Trophoblast cell (in vitro differentiated cells and primary cell): ENCODE measurements at regions not wholly inside any gene's neighbourhood (a gene's known extent, or its start where the extent isn't known, plus 50 kb on each side); places are given as distances from the start of the nearest gene placed in this dataset.

Source experiments
- DNase-seq, 2 donors: peaks; one replicate each; pipeline ENCODE4 v3.0.0-alpha.2; 2016
- H2AFZ ChIP-seq: 2 replicates; pipeline ENCODE4 v1.6.1; 2013; ENCODE audit warnings: low read length, moderate library complexity, mild to moderate bottlenecking; ENCODE audit not compliant: insufficient read depth, poor library complexity
- H2AK5ac ChIP-seq: 2 replicates; pipeline ENCODE4 v1.6.1; 2013; ENCODE audit warnings: mild to moderate bottlenecking, low read length
- H2BK120ac ChIP-seq: 2 replicates; pipeline ENCODE4 v1.6.1; 2013; ENCODE audit warnings: low read length, mild to moderate bottlenecking, moderate library complexity; ENCODE audit not compliant: insufficient read depth, poor library complexity
- H2BK12ac ChIP-seq: 2 replicates; pipeline ENCODE4 v1.6.1; 2013; ENCODE audit warnings: mild to moderate bottlenecking, low read length, moderate library complexity
- H2BK5ac ChIP-seq: 2 replicates; pipeline ENCODE4 v1.6.1; 2013; ENCODE audit warnings: low read length, low read depth, moderate library complexity, mild to moderate bottlenecking; ENCODE audit not compliant: poor library complexity
- H3K14ac ChIP-seq: 2 replicates; pipeline ENCODE4 v1.6.1; 2013; ENCODE audit warnings: mild to moderate bottlenecking, low read length
- H3K18ac ChIP-seq: 2 replicates; pipeline ENCODE4 v1.6.1; 2013; ENCODE audit warnings: mild to moderate bottlenecking, low read length
- H3K23ac ChIP-seq: 2 replicates; pipeline ENCODE4 v1.6.1; 2013; ENCODE audit warnings: low read length
- H3K27ac ChIP-seq: 2 replicates; pipeline ENCODE4 v1.5.1; 2013; ENCODE audit warnings: low read depth, mild to moderate bottlenecking, inconsistent platforms, low read length, moderate library complexity
- H3K27me3 ChIP-seq: 2 replicates; pipeline ENCODE4 v1.6.1; 2013; ENCODE audit warnings: inconsistent platforms, mild to moderate bottlenecking, low read length, moderate library complexity; ENCODE audit not compliant: insufficient read depth
- H3K36me3 ChIP-seq, 2 experiments: 1 replicate in 1 of 2; 2 replicates in 1 of 2; pipeline ENCODE4 v1.6.1; 2013; ENCODE audit warnings: low read length in 2 of 2, mild to moderate bottlenecking in 2 of 2, moderate library complexity in 1 of 2; ENCODE audit not compliant: insufficient read depth in 2 of 2, control insufficient read depth in 1 of 2
- H3K4ac ChIP-seq: 2 replicates; pipeline ENCODE4 v1.6.1; 2013; ENCODE audit warnings: low read depth, mild to moderate bottlenecking, low read length, moderate library complexity
- H3K4me1 ChIP-seq, 2 experiments: 1 replicate in 1 of 2; 2 replicates in 1 of 2; pipeline ENCODE4 v1.6.1; 2013; ENCODE audit warnings: low read length in 2 of 2, mild to moderate bottlenecking in 2 of 2, moderate library complexity in 1 of 2; ENCODE audit not compliant: insufficient read depth in 2 of 2, control insufficient read depth in 1 of 2
- H3K4me2 ChIP-seq: 2 replicates; pipeline ENCODE4 v1.6.1; 2013; ENCODE audit warnings: inconsistent platforms, mild to moderate bottlenecking, low read length, moderate library complexity
- H3K4me3 ChIP-seq: 2 replicates; pipeline ENCODE4 v1.5.1; 2013; ENCODE audit warnings: mild to moderate bottlenecking, low read depth, low read length, inconsistent platforms
- H3K79me1 ChIP-seq: one replicate; pipeline ENCODE4 v1.6.1; 2013; ENCODE audit warnings: low read length
- H3K79me2 ChIP-seq: 2 replicates; pipeline ENCODE4 v1.6.1; 2013; ENCODE audit warnings: low read length, mild to moderate bottlenecking; ENCODE audit not compliant: control insufficient read depth, insufficient read depth, poor library complexity
- H3K9ac ChIP-seq: 2 replicates; pipeline ENCODE4 v1.6.1; 2013; ENCODE audit warnings: mild to moderate bottlenecking, low read length
- H3K9me3 ChIP-seq: 2 replicates; pipeline ENCODE4 v1.6.1; 2013; ENCODE audit warnings: low read depth, mild to moderate bottlenecking, control low read depth, inconsistent platforms, low read length; ENCODE audit not compliant: insufficient read depth
- H4K12ac ChIP-seq: 2 replicates; pipeline ENCODE4 v1.6.1; 2013; ENCODE audit warnings: low read depth, mild to moderate bottlenecking, low read length, moderate library complexity
- H4K8ac ChIP-seq: 2 replicates; pipeline ENCODE4 v1.6.1; 2013; ENCODE audit warnings: low read depth, mild to moderate bottlenecking, low read length, moderate library complexity
- H4K91ac ChIP-seq: one replicate; pipeline ENCODE4 v1.6.1; 2013; ENCODE audit warnings: low read depth, mild to moderate bottlenecking, low read length, moderate library complexity
- WGBS: extraction: QIAGEN DNeasy Blood & Tissue Kit; methylation state at CpG from one replicate; pipeline ENCODE4 v1.1.7; 2013; ENCODE audit warnings: missing lambda C conversion rate; ENCODE audit not compliant: insufficient read length, insufficient coverage; ENCODE audit errors: extremely low coverage; 5-methylcytosine and 5-hydroxymethylcytosine counted together

- Histone ChIP-seq H3K36me3 (no peaks in the 10 kb centered on the region), H3K27me3 (no peaks in the 10 kb centered on the region), H2BK5ac (no peak overlapping the region), H3K23ac (no peak overlapping the region), H4K8ac (no peak overlapping the region), H2BK120ac (no peak overlapping the region), H3K27ac (no peak overlapping the region), H3K9ac (no peak overlapping the region), H4K12ac (no peak overlapping the region), H3K4me1 (no peaks in the 10 kb centered on the region), H2AFZ (no peak overlapping the region), H2BK12ac (no peak overlapping the region), H3K79me2 (no peaks in the 10 kb centered on the region), H3K14ac (no peak overlapping the region), H3K4me2 (no peak overlapping the region), H4K91ac (no peak overlapping the region), H3K9me3 (no peaks in the 10 kb centered on the region), H2AK5ac (no peak overlapping the region), H3K79me1 (no peaks in the 10 kb centered on the region), H3K4me3 (no peak overlapping the region), H3K18ac (no peak overlapping the region), H3K4ac (no peak overlapping the region)
- DNase-seq, result no peak
- WGBS, result no CpG with 5 or more reads among the region's 7 CpGs
Observed at GRCh38 chr10:4527281-4527970, 298.6 kb upstream of the AKR1E2 start.

DNA sequence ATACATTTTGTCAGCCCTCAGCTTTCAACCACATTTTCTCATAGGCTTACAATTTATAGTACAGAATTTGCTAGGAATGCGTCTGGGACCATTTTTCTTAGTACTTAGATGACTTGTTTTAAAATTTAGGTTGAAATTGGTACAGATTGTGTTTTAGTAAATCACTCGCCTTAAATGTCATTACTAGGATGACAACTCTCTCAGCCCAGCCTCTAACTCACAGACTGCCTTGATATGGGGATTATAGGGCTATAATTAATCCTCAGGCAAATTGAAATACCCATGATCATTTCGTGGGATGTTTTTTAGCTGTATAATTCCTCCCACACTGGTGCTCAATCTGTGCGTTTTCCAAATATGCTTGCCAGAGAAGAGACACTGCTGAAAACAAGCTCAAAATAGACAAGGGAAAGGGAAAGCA, 299.7 kb upstream of the AKR1E2 start:
- H2AK5ac ChIP-seq, result no peak overlapping the region
- H2BK12ac ChIP-seq, result no peak overlapping the region
- no peak overlapping the region for H3K23ac ChIP-seq
- H3K9ac ChIP-seq, result no peak overlapping the region
- no peak for DNase-seq
- no peak overlapping the region for H4K91ac ChIP-seq
- H3K9me3 ChIP-seq, result no peaks in the 10 kb centered on the region
- no CpG with 5 or more reads among the region's 4 CpGs for WGBS
- H3K79me1 ChIP-seq, result no peaks in the 10 kb centered on the region
- no peaks in the 10 kb centered on the region for H3K79me2 ChIP-seq
- no peak overlapping the region for H4K12ac ChIP-seq
- no peak overlapping the region for H2BK5ac ChIP-seq
- no peak overlapping the region for H2BK120ac ChIP-seq
- H3K4me2 ChIP-seq, result no peak overlapping the region
- H3K27me3 ChIP-seq, result no peaks in the 10 kb centered on the region
- no peak overlapping the region for H2AFZ ChIP-seq
- H3K4me1 ChIP-seq, result no peaks in the 10 kb centered on the region
- no peak overlapping the region for H3K4me3 ChIP-seq
- H3K27ac ChIP-seq, result no peak overlapping the region
- no peak overlapping the region for H4K8ac ChIP-seq
- no peak overlapping the region for H3K4ac ChIP-seq
- H3K36me3 ChIP-seq, result no peaks in the 10 kb centered on the region
- no peak overlapping the region for H3K18ac ChIP-seq
- H3K14ac ChIP-seq, result no peak overlapping the region

DNA sequence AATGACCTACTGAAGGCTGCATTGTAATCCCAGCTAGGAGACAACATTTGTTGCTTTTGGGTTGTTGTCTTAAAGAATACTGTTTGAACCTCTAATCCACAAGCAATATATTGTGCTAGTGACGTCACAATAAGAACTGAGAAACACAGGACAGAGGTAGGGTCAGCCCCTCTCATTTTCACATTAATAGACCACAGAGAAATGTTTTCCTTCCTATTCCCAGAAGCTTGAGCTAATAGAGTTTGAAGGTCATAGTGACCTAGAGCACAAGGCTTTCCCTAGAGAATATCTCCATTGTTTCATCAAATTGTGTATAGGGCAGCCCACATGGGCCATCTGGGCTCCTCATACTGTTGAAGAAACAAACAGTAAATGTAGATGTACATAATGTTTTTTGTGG, 300.9 kb upstream of the AKR1E2 start:
- H3K23ac ChIP-seq, result no peak overlapping the region
- no peak overlapping the region for H2BK120ac ChIP-seq
- no peak overlapping the region for H2AK5ac ChIP-seq
- H3K27ac ChIP-seq, result no peak overlapping the region
- no peak overlapping the region for H3K4ac ChIP-seq
- no peak overlapping the region for H3K4me2 ChIP-seq
- H2BK12ac ChIP-seq, result no peak overlapping the region
- no peak overlapping the region for H3K4me3 ChIP-seq
- no peak overlapping the region for H4K8ac ChIP-seq
- no peaks in the 10 kb centered on the region for H3K79me1 ChIP-seq
- no peaks in the 10 kb centered on the region for H3K27me3 ChIP-seq
- no peak overlapping the region for H4K12ac ChIP-seq
- H3K9ac ChIP-seq, result no peak overlapping the region
- no peak overlapping the region for H3K14ac ChIP-seq
- H4K91ac ChIP-seq, result no peak overlapping the region
- no peak overlapping the region for H2AFZ ChIP-seq
- no peak overlapping the region for H3K18ac ChIP-seq
- WGBS, result no CpG with 5 or more reads among the region's 1 CpG
- no peaks in the 10 kb centered on the region for H3K79me2 ChIP-seq
- DNase-seq, result no peak
- no peak overlapping the region for H2BK5ac ChIP-seq
- H3K36me3 ChIP-seq, result no peaks in the 10 kb centered on the region
- no peaks in the 10 kb centered on the region for H3K4me1 ChIP-seq
- no peaks in the 10 kb centered on the region for H3K9me3 ChIP-seq

GRCh38 chr10:4522296-4523000, 303.6 kb upstream of the AKR1E2 start:
- H3K14ac ChIP-seq, result no peak overlapping the region
- no peak overlapping the region for H3K23ac ChIP-seq
- no peak overlapping the region for H2AK5ac ChIP-seq
- no peak overlapping the region for H3K18ac ChIP-seq
- H3K27ac ChIP-seq, result no peak overlapping the region
- H3K4me1 ChIP-seq, result no peaks in the 10 kb centered on the region
- no peak overlapping the region for H3K4ac ChIP-seq
- DNase-seq, result no peak
- WGBS, result no CpG with 5 or more reads among the region's 8 CpGs
- no peaks in the 10 kb centered on the region for H3K9me3 ChIP-seq
- no peak overlapping the region for H4K12ac ChIP-seq
- H4K8ac ChIP-seq, result no peak overlapping the region
- no peak overlapping the region for H2AFZ ChIP-seq
- H3K79me2 ChIP-seq, result no peaks in the 10 kb centered on the region
- H3K36me3 ChIP-seq, result no peaks in the 10 kb centered on the region
- no peak overlapping the region for H3K4me2 ChIP-seq
- H2BK120ac ChIP-seq, result no peak overlapping the region
- H3K4me3 ChIP-seq, result no peak overlapping the region
- H4K91ac ChIP-seq, result no peak overlapping the region
- no peaks in the 10 kb centered on the region for H3K27me3 ChIP-seq
- H2BK12ac ChIP-seq, result no peak overlapping the region
- no peak overlapping the region for H3K9ac ChIP-seq
- no peak overlapping the region for H2BK5ac ChIP-seq
- no peaks in the 10 kb centered on the region for H3K79me1 ChIP-seq
